Mucosa of rectum (tissue), 2 donors: ENCODE measurements at regions not wholly inside any gene's neighbourhood (a gene's known extent, or its start where the extent isn't known, plus 50 kb on each side); places are given as distances from the start of the nearest gene placed in this dataset.

ENCODE experiments used
- H3K27ac ChIP-seq, 2 donors: one replicate each; pipeline ENCODE4 v1.7.0; 2013; ENCODE audit warnings: inconsistent platforms in 2 of 2, low read depth in 2 of 2, low read length in 2 of 2
- H3K27me3 ChIP-seq, 2 donors: one replicate each; pipeline ENCODE4 v1.7.0; 2013; ENCODE audit warnings: low read length in 2 of 2; ENCODE audit not compliant: control insufficient read depth in 2 of 2, insufficient read depth in 2 of 2
- H3K36me3 ChIP-seq, 2 donors: one replicate each; pipeline ENCODE4 v1.7.0; 2013; ENCODE audit warnings: low read length in 2 of 2; ENCODE audit not compliant: control insufficient read depth in 2 of 2, insufficient read depth in 2 of 2
- H3K4me1 ChIP-seq, 2 donors: one replicate each; pipeline ENCODE4 v1.7.0; 2013; ENCODE audit warnings: low read length in 2 of 2, mild to moderate bottlenecking in 1 of 2; ENCODE audit not compliant: control insufficient read depth in 2 of 2, insufficient read depth in 2 of 2
- H3K4me3 ChIP-seq, 2 donors: one replicate each; pipeline ENCODE4 v1.7.0; 2013; ENCODE audit warnings: low read length in 2 of 2
- H3K9ac ChIP-seq, 2 donors: one replicate each; pipeline ENCODE4 v1.7.0; 2013; ENCODE audit warnings: low read length in 2 of 2, low read depth in 1 of 2, mild to moderate bottlenecking in 1 of 2
- H3K9me3 ChIP-seq, 2 donors: one replicate each; pipeline ENCODE4 v1.7.0; 2013; ENCODE audit warnings: low read length in 2 of 2; ENCODE audit not compliant: control insufficient read depth in 2 of 2
- donor health status: healthy.
- donor health status: Normal muscosa, but diverticular disease.

GRCh38 chr17:70552982-70553334 is 383.6 kb downstream of the KCNJ2 start:
- Histone ChIP-seq H3K9ac (no peak overlapping the region), H3K27ac (no peak overlapping the region), H3K9me3 (no peaks in the 10 kb centered on the region), H3K4me1 (no peaks in the 10 kb centered on the region), H3K36me3 (no peaks in the 10 kb centered on the region), H3K27me3 (no peaks in the 10 kb centered on the region), H3K4me3 (no peak overlapping the region)

GRCh38 chr17:70555723-70556122 is 386.4 kb downstream of the KCNJ2 start:
- H3K9me3 ChIP-seq: no peaks in the 10 kb centered on the region
- H3K36me3 ChIP-seq: no peaks in the 10 kb centered on the region
- no peak overlapping the region for H3K27ac ChIP-seq
- no peaks in the 10 kb centered on the region for H3K27me3 ChIP-seq
- no peak overlapping the region for H3K4me3 ChIP-seq
- no peaks in the 10 kb centered on the region for H3K4me1 ChIP-seq
- H3K9ac ChIP-seq: no peak overlapping the region

- Histone ChIP-seq H3K27ac (no peak overlapping the region), H3K27me3 (no peaks in the 10 kb centered on the region), H3K9ac (no peak overlapping the region), H3K9me3 (no peaks in the 10 kb centered on the region), H3K4me3 (no peak overlapping the region), H3K36me3 (no peaks in the 10 kb centered on the region), H3K4me1 (no peaks in the 10 kb centered on the region)
Measured at GRCh38 chr17:70558821-70559220, 389.5 kb downstream of the KCNJ2 start.

- H3K36me3 ChIP-seq: no peaks in the 10 kb centered on the region
- no peaks in the 10 kb centered on the region for H3K9me3 ChIP-seq
- no peaks in the 10 kb centered on the region for H3K4me1 ChIP-seq
- H3K9ac ChIP-seq: no peak overlapping the region
- no peak overlapping the region for H3K27ac ChIP-seq
- H3K27me3 ChIP-seq: no peaks in the 10 kb centered on the region
- no peak overlapping the region for H3K4me3 ChIP-seq
Measured at GRCh38 chr17:70560471-70560870, 391.1 kb downstream of the KCNJ2 start.

GRCh38 chr17:70562137-70562536 is 392.8 kb downstream of the KCNJ2 start:
- Histone ChIP-seq H3K36me3 (no peaks in the 10 kb centered on the region), H3K27ac (no peak overlapping the region), H3K9ac (no peak overlapping the region), H3K4me3 (no peak overlapping the region), H3K9me3 (no peaks in the 10 kb centered on the region), H3K27me3 (no peaks in the 10 kb centered on the region), H3K4me1 (no peaks in the 10 kb centered on the region)

GRCh38 chr17:70563281-70563820 is 394.0 kb downstream of the KCNJ2 start:
- H3K9ac ChIP-seq: no peak overlapping the region
- no peak overlapping the region for H3K4me3 ChIP-seq
- no peaks in the 10 kb centered on the region for H3K4me1 ChIP-seq
- no peaks in the 10 kb centered on the region for H3K36me3 ChIP-seq
- no peak overlapping the region for H3K27ac ChIP-seq
- no peaks in the 10 kb centered on the region for H3K27me3 ChIP-seq
- no peaks in the 10 kb centered on the region for H3K9me3 ChIP-seq

GRCh38 chr17:70564006-70564620 is 394.8 kb downstream of the KCNJ2 start:
- no peak overlapping the region for H3K9ac ChIP-seq
- no peak overlapping the region for H3K4me3 ChIP-seq
- H3K27ac ChIP-seq: no peak overlapping the region
- H3K9me3 ChIP-seq: no peaks in the 10 kb centered on the region
- H3K27me3 ChIP-seq: no peaks in the 10 kb centered on the region
- H3K36me3 ChIP-seq: no peaks in the 10 kb centered on the region
- H3K4me1 ChIP-seq: no peaks in the 10 kb centered on the region

GRCh38 chr17:70569128-70569527 is 399.8 kb downstream of the KCNJ2 start:
- Histone ChIP-seq H3K36me3 (no peaks in the 10 kb centered on the region), H3K27me3 (no peaks in the 10 kb centered on the region), H3K9ac (no peak overlapping the region), H3K9me3 (no peaks in the 10 kb centered on the region), H3K4me3 (no peak overlapping the region), H3K27ac (no peak overlapping the region), H3K4me1 (no peaks in the 10 kb centered on the region)

GRCh38 chr17:70577456-70577855 is 408.1 kb downstream of the KCNJ2 start:
- no peaks in the 10 kb centered on the region for H3K36me3 ChIP-seq
- no peaks in the 10 kb centered on the region for H3K4me1 ChIP-seq
- H3K9me3 ChIP-seq: no peaks in the 10 kb centered on the region
- no peak overlapping the region for H3K4me3 ChIP-seq
- H3K27ac ChIP-seq: no peak overlapping the region
- no peaks in the 10 kb centered on the region for H3K27me3 ChIP-seq
- H3K9ac ChIP-seq: no peak overlapping the region

GRCh38 chr17:70581459-70581858 is 412.1 kb downstream of the KCNJ2 start:
- H3K27ac ChIP-seq: no peak overlapping the region
- H3K4me3 ChIP-seq: no peak overlapping the region
- no peak overlapping the region for H3K9ac ChIP-seq
- H3K27me3 ChIP-seq: no peaks in the 10 kb centered on the region
- no peaks in the 10 kb centered on the region for H3K9me3 ChIP-seq
- H3K36me3 ChIP-seq: no peaks in the 10 kb centered on the region
- H3K4me1 ChIP-seq: no peaks in the 10 kb centered on the region

- Histone ChIP-seq H3K9ac (no peak overlapping the region), H3K27me3 (no peaks in the 10 kb centered on the region), H3K4me1 (no peaks in the 10 kb centered on the region), H3K27ac (no peak overlapping the region), H3K4me3 (no peak overlapping the region), H3K9me3 (no peaks in the 10 kb centered on the region), H3K36me3 (no peaks in the 10 kb centered on the region)
Measured at GRCh38 chr17:70582777-70583176, 413.4 kb downstream of the KCNJ2 start.
